ENCODE measurements at regions not wholly inside any gene's neighbourhood (a gene's known extent, or its start where the extent isn't known, plus 50 kb on each side); places are given as distances from the start of the nearest gene placed in this dataset.
"Not testable (repeated sequence)": the region's sequence is repeated elsewhere in the genome, so short reads cannot be mapped to it uniquely, and the experiment has no call there.

- TF ChIP-seq FOXA1 (IDR thresholded peaks at IDR 0.05) (no peak), RXRA (IDR thresholded peaks at IDR 0.05) (no peak)
Measured at GRCh38 chr11:97622795-97623194, 1233.0 kb downstream of the JRKL start (continued).

DNA sequence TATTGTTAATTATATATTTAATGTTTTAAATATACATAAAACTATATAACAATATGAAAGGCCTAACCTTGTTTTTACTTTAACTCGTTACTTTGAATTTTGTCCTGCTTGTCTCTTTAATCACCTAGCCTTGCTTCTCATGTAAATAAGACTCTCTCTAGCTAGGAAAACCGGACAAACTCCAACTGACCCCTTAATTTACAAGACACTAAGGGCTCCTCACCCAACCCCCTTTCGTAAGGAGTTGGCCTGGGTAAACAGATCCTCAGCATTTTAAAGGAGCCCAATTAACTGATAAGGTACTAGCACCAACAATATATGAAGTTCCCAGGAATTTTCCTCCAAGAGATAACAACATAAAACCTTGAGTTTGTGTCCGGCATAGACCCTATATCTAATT, 1246.9 kb downstream of the JRKL start:
- not testable (repeated sequence) for H3K4me3 ChIP-seq (ENCODE audit: low read depth in 1 of 3, low read length in 3 of 3); H3K4me1 ChIP-seq (ENCODE audit: control insufficient read depth in 4 of 4, insufficient read depth in 4 of 4, low read length in 3 of 4); H3K9me3 ChIP-seq (ENCODE audit: control insufficient read depth in 4 of 4, low read length in 3 of 4); H3K36me3 ChIP-seq (ENCODE audit: control insufficient read depth in 4 of 4, insufficient read depth in 3 of 4, low read depth in 1 of 4, low read length in 3 of 4); H3K27me3 ChIP-seq (ENCODE audit: control insufficient read depth in 4 of 4, insufficient read depth in 4 of 4, low read length in 3 of 4); DNase-seq (ENCODE audit: low spot score); H3K27ac ChIP-seq (ENCODE audit: low read depth in 1 of 2, low read length in 2 of 2); H3K9ac ChIP-seq (ENCODE audit: low read depth in 1 of 2, low read length in 2 of 2)
- WGBS: 35% methylated on average over 4 of the region's 4 CpGs

- no peaks in the 10 kb centered on the region for H3K36me3 ChIP-seq (ENCODE audit: control insufficient read depth in 4 of 4, insufficient read depth in 3 of 4, low read depth in 1 of 4, low read length in 3 of 4)
- no peaks in the 10 kb centered on the region for H3K4me1 ChIP-seq (ENCODE audit: control insufficient read depth in 4 of 4, insufficient read depth in 4 of 4, low read length in 3 of 4)
- no peak for TF ChIP-seq HNF4A (conservative IDR thresholded peaks at IDR 0.05)
- TF ChIP-seq ZBTB33 (IDR thresholded peaks at IDR 0.05): no peak
- no peak for TF ChIP-seq TAF1 (conservative IDR thresholded peaks at IDR 0.05)
- no peak for TF ChIP-seq FOXA2 (IDR thresholded peaks at IDR 0.05)
- TF ChIP-seq, protein P1, sequence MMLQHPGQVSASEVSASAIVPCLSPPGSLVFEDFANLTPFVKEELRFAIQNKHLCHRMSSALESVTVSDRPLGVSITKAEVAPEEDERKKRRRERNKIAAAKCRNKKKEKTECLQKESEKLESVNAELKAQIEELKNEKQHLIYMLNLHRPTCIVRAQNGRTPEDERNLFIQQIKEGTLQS (IDR thresholded peaks at IDR 0.05): no peak
- TF ChIP-seq RAD21 (IDR thresholded peaks at IDR 0.05): no peak
- TF ChIP-seq, protein P2, sequence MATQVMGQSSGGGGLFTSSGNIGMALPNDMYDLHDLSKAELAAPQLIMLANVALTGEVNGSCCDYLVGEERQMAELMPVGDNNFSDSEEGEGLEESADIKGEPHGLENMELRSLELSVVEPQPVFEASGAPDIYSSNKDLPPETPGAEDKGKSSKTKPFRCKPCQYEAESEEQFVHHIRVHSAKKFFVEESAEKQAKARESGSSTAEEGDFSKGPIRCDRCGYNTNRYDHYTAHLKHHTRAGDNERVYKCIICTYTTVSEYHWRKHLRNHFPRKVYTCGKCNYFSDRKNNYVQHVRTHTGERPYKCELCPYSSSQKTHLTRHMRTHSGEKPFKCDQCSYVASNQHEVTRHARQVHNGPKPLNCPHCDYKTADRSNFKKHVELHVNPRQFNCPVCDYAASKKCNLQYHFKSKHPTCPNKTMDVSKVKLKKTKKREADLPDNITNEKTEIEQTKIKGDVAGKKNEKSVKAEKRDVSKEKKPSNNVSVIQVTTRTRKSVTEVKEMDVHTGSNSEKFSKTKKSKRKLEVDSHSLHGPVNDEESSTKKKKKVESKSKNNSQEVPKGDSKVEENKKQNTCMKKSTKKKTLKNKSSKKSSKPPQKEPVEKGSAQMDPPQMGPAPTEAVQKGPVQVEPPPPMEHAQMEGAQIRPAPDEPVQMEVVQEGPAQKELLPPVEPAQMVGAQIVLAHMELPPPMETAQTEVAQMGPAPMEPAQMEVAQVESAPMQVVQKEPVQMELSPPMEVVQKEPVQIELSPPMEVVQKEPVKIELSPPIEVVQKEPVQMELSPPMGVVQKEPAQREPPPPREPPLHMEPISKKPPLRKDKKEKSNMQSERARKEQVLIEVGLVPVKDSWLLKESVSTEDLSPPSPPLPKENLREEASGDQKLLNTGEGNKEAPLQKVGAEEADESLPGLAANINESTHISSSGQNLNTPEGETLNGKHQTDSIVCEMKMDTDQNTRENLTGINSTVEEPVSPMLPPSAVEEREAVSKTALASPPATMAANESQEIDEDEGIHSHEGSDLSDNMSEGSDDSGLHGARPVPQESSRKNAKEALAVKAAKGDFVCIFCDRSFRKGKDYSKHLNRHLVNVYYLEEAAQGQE (IDR thresholded peaks at IDR 0.05): no peak
- no peak for TF ChIP-seq FOXA1 (IDR thresholded peaks at IDR 0.05)
- TF ChIP-seq YY1 (IDR thresholded peaks at IDR 0.05): no peak
- no peak for TF ChIP-seq EGR1 (IDR thresholded peaks at IDR 0.05; ENCODE audit: low read depth in 2 of 2)
- no peak for TF ChIP-seq NR2F2 (IDR thresholded peaks at IDR 0.05)
- TF ChIP-seq, protein P3, sequence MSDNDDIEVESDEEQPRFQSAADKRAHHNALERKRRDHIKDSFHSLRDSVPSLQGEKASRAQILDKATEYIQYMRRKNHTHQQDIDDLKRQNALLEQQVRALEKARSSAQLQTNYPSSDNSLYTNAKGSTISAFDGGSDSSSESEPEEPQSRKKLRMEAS (IDR thresholded peaks at IDR 0.05): no peak
- TF ChIP-seq, protein P4, sequence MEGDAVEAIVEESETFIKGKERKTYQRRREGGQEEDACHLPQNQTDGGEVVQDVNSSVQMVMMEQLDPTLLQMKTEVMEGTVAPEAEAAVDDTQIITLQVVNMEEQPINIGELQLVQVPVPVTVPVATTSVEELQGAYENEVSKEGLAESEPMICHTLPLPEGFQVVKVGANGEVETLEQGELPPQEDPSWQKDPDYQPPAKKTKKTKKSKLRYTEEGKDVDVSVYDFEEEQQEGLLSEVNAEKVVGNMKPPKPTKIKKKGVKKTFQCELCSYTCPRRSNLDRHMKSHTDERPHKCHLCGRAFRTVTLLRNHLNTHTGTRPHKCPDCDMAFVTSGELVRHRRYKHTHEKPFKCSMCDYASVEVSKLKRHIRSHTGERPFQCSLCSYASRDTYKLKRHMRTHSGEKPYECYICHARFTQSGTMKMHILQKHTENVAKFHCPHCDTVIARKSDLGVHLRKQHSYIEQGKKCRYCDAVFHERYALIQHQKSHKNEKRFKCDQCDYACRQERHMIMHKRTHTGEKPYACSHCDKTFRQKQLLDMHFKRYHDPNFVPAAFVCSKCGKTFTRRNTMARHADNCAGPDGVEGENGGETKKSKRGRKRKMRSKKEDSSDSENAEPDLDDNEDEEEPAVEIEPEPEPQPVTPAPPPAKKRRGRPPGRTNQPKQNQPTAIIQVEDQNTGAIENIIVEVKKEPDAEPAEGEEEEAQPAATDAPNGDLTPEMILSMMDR (IDR thresholded peaks at IDR 0.05; ENCODE audit: low read depth, low read length, missing input control): no peak
- no peak for TF ChIP-seq HNF4G (IDR thresholded peaks at IDR 0.05)
- no peak for TF ChIP-seq JUND (IDR thresholded peaks at IDR 0.05)
- TF ChIP-seq SP1 (IDR thresholded peaks at IDR 0.05): no peak
- no peak for TF ChIP-seq GABPA (IDR thresholded peaks at IDR 0.05 in 1 of 2, conservative IDR thresholded peaks at IDR 0.05 in 1 of 2)
- no peak for TF ChIP-seq RXRA (IDR thresholded peaks at IDR 0.05)
- H3K27ac ChIP-seq (ENCODE audit: low read depth in 1 of 2, low read length in 2 of 2): no peak overlapping the region
- no peak for DNase-seq (ENCODE audit: low spot score)
- no peak overlapping the region for H3K9ac ChIP-seq (ENCODE audit: low read depth in 1 of 2, low read length in 2 of 2)
- H3K27me3 ChIP-seq (ENCODE audit: control insufficient read depth in 4 of 4, insufficient read depth in 4 of 4, low read length in 3 of 4): no peaks in the 10 kb centered on the region
- H3K4me3 ChIP-seq (ENCODE audit: low read depth in 1 of 3, low read length in 3 of 3): no peak overlapping the region
- H3K9me3 ChIP-seq (ENCODE audit: control insufficient read depth in 4 of 4, low read length in 3 of 4): no peaks in the 10 kb centered on the region
Measured at GRCh38 chr11:97637701-97638100, 1247.9 kb downstream of the JRKL start.
